ENCODE measurements at regions not wholly inside any gene's neighbourhood (a gene's known extent, or its start where the extent isn't known, plus 50 kb on each side); places are given as distances from the start of the nearest gene placed in this dataset.

GRCh38 chr1:77614037-77614436 lies 68.4 kb downstream of the ZZZ3 start:
- peaks cover 3% of the 10 kb centered on the region for H3K9me3 ChIP-seq (ENCODE audit: control insufficient read depth, low read depth, low read length)
- H3K4me2 ChIP-seq (ENCODE audit: control insufficient read depth, extremely low read depth, insufficient read depth, low read depth, low read length) = no peak overlapping the region
- no peak overlapping the region for H3K9ac ChIP-seq (ENCODE audit: control insufficient read depth, extremely low read depth, insufficient read depth, low read length)
- H3K9me1 ChIP-seq (ENCODE audit: control insufficient read depth, extremely low read depth, insufficient read depth, low read length) = no peaks in the 10 kb centered on the region
- H3K27ac ChIP-seq (ENCODE audit: control insufficient read depth, insufficient read depth, low read length) = no peak overlapping the region
- peaks cover 0 to 2% of the 10 kb centered on the region in 2 experiments for H3K36me3 ChIP-seq (ENCODE audit: control insufficient read depth in 2 of 2, extremely low read depth in 1 of 2, insufficient read depth in 2 of 2, low read length in 2 of 2)
- H3K4me3 ChIP-seq (ENCODE audit: control insufficient read depth in 2 of 3, extremely low read depth in 1 of 3, insufficient read depth in 2 of 3, low read depth in 1 of 3, low read length in 3 of 3) = no peak overlapping the region
- DNase-seq (ENCODE audit: low read depth, low spot score) = no peak
- H2AFZ ChIP-seq (ENCODE audit: control insufficient read depth, low read length) = no peak overlapping the region
- TF ChIP-seq EZH2 (IDR thresholded peaks at IDR 0.05; ENCODE audit: low read length) (no peak), CTCF (optimal IDR thresholded peaks at IDR 0.05 in 1 of 3, IDR thresholded peaks at IDR 0.05 in 1 of 3, conservative IDR thresholded peaks at IDR 0.05 in 1 of 3; ENCODE audit: extremely low read depth in 1 of 3, insufficient read depth in 2 of 3, low read length in 3 of 3) (no peak)
- H3K27me3 ChIP-seq (ENCODE audit: control insufficient read depth, extremely low read depth, insufficient read depth, low read length) = no peaks in the 10 kb centered on the region
- dilution Hi-C loops (cut with MboI; ENCODE audit: extremely low pct_ligation_motif_present, low sequenced_read_pairs) = no loop called here
- FAIRE-seq = no peak
- peaks cover 11% of the 10 kb centered on the region for H3K79me2 ChIP-seq (ENCODE audit: control insufficient read depth, insufficient read depth, low read length)
- no peaks in the 10 kb centered on the region for H3K4me1 ChIP-seq (ENCODE audit: control insufficient read depth, extremely low read depth, insufficient read depth, low read length)
- H4K20me1 ChIP-seq (ENCODE audit: control insufficient read depth, extremely low read depth, insufficient read depth, low read length) = no peaks in the 10 kb centered on the region

Small RNA genes in the stretch of these regions (small RNA-seq; reads per million reads assigned to genes)
- gene RNA5SP20 (ENCODE audit: insufficient read length in 3 of 3, low read depth in 3 of 3, low replicate concordance in 1 of 3) = 0 reads per million in 3 experiments

Data from keratinocyte (primary cell).